ENCODE measurements at regions not wholly inside any gene's neighbourhood (a gene's known extent, or its start where the extent isn't known, plus 50 kb on each side); places are given as distances from the start of the nearest gene placed in this dataset.

DNA sequence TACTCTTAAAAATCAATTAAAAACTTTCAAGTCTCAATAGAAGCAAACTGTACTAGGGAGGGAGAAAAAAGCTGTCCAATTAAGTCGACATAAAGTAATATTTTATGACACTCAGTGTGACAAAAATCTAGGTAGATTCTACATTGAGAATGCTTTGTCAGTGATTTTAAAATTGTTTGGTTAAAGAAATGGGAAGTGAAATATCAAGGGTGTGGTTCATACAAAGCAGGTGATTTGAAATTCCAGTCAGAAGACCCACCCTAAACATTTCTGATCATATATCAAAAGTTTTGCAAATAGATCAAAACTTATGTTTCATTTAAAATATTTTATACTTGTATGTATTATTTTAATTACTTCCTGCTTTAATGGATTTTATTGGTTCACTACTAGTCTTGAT is 338.9 kb upstream of the DCC start:
- TF ChIP-seq RAD21 (conservative IDR thresholded peaks at IDR 0.05 in 1 of 2, IDR thresholded peaks at IDR 0.05 in 1 of 2): no peak
- TF ChIP-seq, protein P1, sequence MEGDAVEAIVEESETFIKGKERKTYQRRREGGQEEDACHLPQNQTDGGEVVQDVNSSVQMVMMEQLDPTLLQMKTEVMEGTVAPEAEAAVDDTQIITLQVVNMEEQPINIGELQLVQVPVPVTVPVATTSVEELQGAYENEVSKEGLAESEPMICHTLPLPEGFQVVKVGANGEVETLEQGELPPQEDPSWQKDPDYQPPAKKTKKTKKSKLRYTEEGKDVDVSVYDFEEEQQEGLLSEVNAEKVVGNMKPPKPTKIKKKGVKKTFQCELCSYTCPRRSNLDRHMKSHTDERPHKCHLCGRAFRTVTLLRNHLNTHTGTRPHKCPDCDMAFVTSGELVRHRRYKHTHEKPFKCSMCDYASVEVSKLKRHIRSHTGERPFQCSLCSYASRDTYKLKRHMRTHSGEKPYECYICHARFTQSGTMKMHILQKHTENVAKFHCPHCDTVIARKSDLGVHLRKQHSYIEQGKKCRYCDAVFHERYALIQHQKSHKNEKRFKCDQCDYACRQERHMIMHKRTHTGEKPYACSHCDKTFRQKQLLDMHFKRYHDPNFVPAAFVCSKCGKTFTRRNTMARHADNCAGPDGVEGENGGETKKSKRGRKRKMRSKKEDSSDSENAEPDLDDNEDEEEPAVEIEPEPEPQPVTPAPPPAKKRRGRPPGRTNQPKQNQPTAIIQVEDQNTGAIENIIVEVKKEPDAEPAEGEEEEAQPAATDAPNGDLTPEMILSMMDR (IDR thresholded peaks at IDR 0.05): no peak
- TF ChIP-seq, protein P2, sequence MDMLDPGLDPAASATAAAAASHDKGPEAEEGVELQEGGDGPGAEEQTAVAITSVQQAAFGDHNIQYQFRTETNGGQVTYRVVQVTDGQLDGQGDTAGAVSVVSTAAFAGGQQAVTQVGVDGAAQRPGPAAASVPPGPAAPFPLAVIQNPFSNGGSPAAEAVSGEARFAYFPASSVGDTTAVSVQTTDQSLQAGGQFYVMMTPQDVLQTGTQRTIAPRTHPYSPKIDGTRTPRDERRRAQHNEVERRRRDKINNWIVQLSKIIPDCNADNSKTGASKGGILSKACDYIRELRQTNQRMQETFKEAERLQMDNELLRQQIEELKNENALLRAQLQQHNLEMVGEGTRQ (IDR thresholded peaks at IDR 0.05): no peak
- TF ChIP-seq POLR2AphosphoS2 (conservative IDR thresholded peaks at IDR 0.05; ENCODE audit: low read length): no peak
- TF ChIP-seq NR3C1 (IDR thresholded peaks at IDR 0.05): no peak
- no peak for TF ChIP-seq POLR2A (IDR thresholded peaks at IDR 0.05; ENCODE audit: low read length)

Measured in A549 (cell line).